Spinal cord (tissue), 9 donors: ENCODE measurements at regions not wholly inside any gene's neighbourhood (a gene's known extent, or its start where the extent isn't known, plus 50 kb on each side); places are given as distances from the start of the nearest gene placed in this dataset.
"Not testable (repeated sequence)": the region's sequence is repeated elsewhere in the genome, so short reads cannot be mapped to it uniquely, and the experiment has no call there.

ENCODE experiments used
- DNase-seq, 6 donors: peaks; one replicate each; pipeline versions ENCODE4 v3.0.0 to v3.0.0-alpha.2; 2013 to 2015; ENCODE audit warnings: low spot score in 6 of 6, low read depth in 4 of 6
- H3K27ac ChIP-seq: one replicate; pipeline ENCODE4 v1.5.1; 2013; ENCODE audit warnings: low read depth, low read length, control low read depth
- H3K27me3 ChIP-seq: one replicate; pipeline ENCODE4 v1.6.1; 2013; ENCODE audit warnings: low read length; ENCODE audit not compliant: control insufficient read depth, insufficient read depth
- H3K36me3 ChIP-seq: one replicate; pipeline ENCODE4 v1.6.1; 2013; ENCODE audit warnings: low read length; ENCODE audit not compliant: control insufficient read depth, insufficient read depth
- H3K4me1 ChIP-seq: one replicate; pipeline ENCODE4 v1.6.1; 2013; ENCODE audit warnings: low read length; ENCODE audit not compliant: control insufficient read depth, insufficient read depth
- H3K4me3 ChIP-seq: one replicate; pipeline ENCODE4 v1.5.1; 2013; ENCODE audit warnings: low read depth, low read length, control low read depth
- H3K9me3 ChIP-seq: one replicate; pipeline ENCODE4 v1.6.1; 2013; ENCODE audit warnings: low read length; ENCODE audit not compliant: control insufficient read depth, insufficient read depth
- WGBS: methylation state at CpG from one replicate; pipeline ENCODE4 v1.1.5; 2013; ENCODE audit warnings: missing lambda C conversion rate; ENCODE audit not compliant: insufficient coverage; 5-methylcytosine and 5-hydroxymethylcytosine counted together
- donor health status: healthy.

- H3K9me3 ChIP-seq: no peaks in the 10 kb centered on the region
- no peak for DNase-seq
- H3K27me3 ChIP-seq: no peaks in the 10 kb centered on the region
- no peaks in the 10 kb centered on the region for H3K36me3 ChIP-seq
- no peak overlapping the region for H3K4me3 ChIP-seq
- no peak overlapping the region for H3K27ac ChIP-seq
- H3K4me1 ChIP-seq: no peaks in the 10 kb centered on the region
- WGBS: 78% methylated on average over 1 of the region's 2 CpGs
Observed at GRCh38 chr16:64361753-64362152, 760.1 kb downstream of the CDH11 start.

GRCh38 chr16:64358291-64358690, 763.6 kb downstream of the CDH11 start:
- H3K4me1 ChIP-seq: no peaks in the 10 kb centered on the region
- 100% methylated on average over 1 of the region's 1 CpG for WGBS

GRCh38 chr16:64356267-64356666, 765.6 kb downstream of the CDH11 start:
- Histone ChIP-seq H3K27ac (no peak overlapping the region), H3K4me3 (no peak overlapping the region), H3K9me3 (no peaks in the 10 kb centered on the region), H3K27me3 (no peaks in the 10 kb centered on the region), H3K4me1 (no peaks in the 10 kb centered on the region), H3K36me3 (no peaks in the 10 kb centered on the region)
- WGBS: no CpG with 5 or more reads among the region's 1 CpG
- DNase-seq: no peak

More at GRCh38 chr16:64358291-64358690, 763.6 kb downstream of the CDH11 start:
- no peak overlapping the region for H3K4me3 ChIP-seq
- no peaks in the 10 kb centered on the region for H3K9me3 ChIP-seq
- DNase-seq: no peak
- H3K27ac ChIP-seq: no peak overlapping the region
- no peaks in the 10 kb centered on the region for H3K27me3 ChIP-seq
- H3K36me3 ChIP-seq: no peaks in the 10 kb centered on the region

GRCh38 chr16:64352246-64352645, 769.6 kb downstream of the CDH11 start:
- Histone ChIP-seq H3K9me3 (no peaks in the 10 kb centered on the region), H3K4me1 (no peaks in the 10 kb centered on the region), H3K27me3 (no peaks in the 10 kb centered on the region), H3K27ac (no peak overlapping the region), H3K36me3 (no peaks in the 10 kb centered on the region), H3K4me3 (no peak overlapping the region)
- DNase-seq: no peak
- WGBS: no CpG with 5 or more reads among the region's 1 CpG

GRCh38 chr16:64351121-64351520, 770.7 kb downstream of the CDH11 start:
- no peaks in the 10 kb centered on the region for H3K9me3 ChIP-seq
- no peak overlapping the region for H3K27ac ChIP-seq
- H3K36me3 ChIP-seq: no peaks in the 10 kb centered on the region
- no peak for DNase-seq
- H3K4me1 ChIP-seq: no peaks in the 10 kb centered on the region
- H3K4me3 ChIP-seq: no peak overlapping the region
- no peaks in the 10 kb centered on the region for H3K27me3 ChIP-seq
- no CpG with 5 or more reads among the region's 1 CpG for WGBS

- H3K36me3 ChIP-seq: no peaks in the 10 kb centered on the region
- H3K4me1 ChIP-seq: no peaks in the 10 kb centered on the region
- no peak overlapping the region for H3K27ac ChIP-seq
- DNase-seq: no peak
- H3K9me3 ChIP-seq: no peaks in the 10 kb centered on the region
- no peak overlapping the region for H3K4me3 ChIP-seq
- WGBS: 92% methylated on average over 4 of the region's 4 CpGs
- H3K27me3 ChIP-seq: no peaks in the 10 kb centered on the region
Observed at GRCh38 chr16:64346080-64346479, 775.8 kb downstream of the CDH11 start.

GRCh38 chr16:64345142-64345541, 776.7 kb downstream of the CDH11 start:
- Histone ChIP-seq H3K4me3 (no peak overlapping the region), H3K9me3 (no peaks in the 10 kb centered on the region), H3K4me1 (no peaks in the 10 kb centered on the region), H3K27ac (no peak overlapping the region), H3K36me3 (no peaks in the 10 kb centered on the region), H3K27me3 (no peaks in the 10 kb centered on the region)
- WGBS: 81% methylated on average over 4 of the region's 6 CpGs
- no peak for DNase-seq

- not testable (repeated sequence) for H3K27me3 ChIP-seq, H3K36me3 ChIP-seq, DNase-seq, H3K4me1 ChIP-seq, H3K27ac ChIP-seq, H3K4me3 ChIP-seq, H3K9me3 ChIP-seq
- 99% methylated on average over 45 of the region's 47 CpGs for WGBS
Observed at GRCh38 chr16:64343820-64344443, 777.9 kb downstream of the CDH11 start.

GRCh38 chr16:64343061-64343819, 778.6 kb downstream of the CDH11 start:
- no peak overlapping the region for H3K4me3 ChIP-seq
- DNase-seq: no peak
- 92% methylated on average over 6 of the region's 8 CpGs for WGBS
- no peaks in the 10 kb centered on the region for H3K4me1 ChIP-seq
- H3K36me3 ChIP-seq: no peaks in the 10 kb centered on the region
- H3K9me3 ChIP-seq: no peaks in the 10 kb centered on the region
- H3K27ac ChIP-seq: no peak overlapping the region
- no peaks in the 10 kb centered on the region for H3K27me3 ChIP-seq

- H3K4me1 ChIP-seq, DNase-seq, H3K4me3 ChIP-seq, H3K27me3 ChIP-seq, H3K9me3 ChIP-seq, H3K36me3 ChIP-seq, H3K27ac ChIP-seq: not testable (repeated sequence)
- no CpG with 5 or more reads among the region's 1 CpG for WGBS
Observed at GRCh38 chr16:64341336-64341735, 780.5 kb downstream of the CDH11 start.
